ENCODE measurements at regions not wholly inside any gene's neighbourhood (a gene's known extent, or its start where the extent isn't known, plus 50 kb on each side); places are given as distances from the start of the nearest gene placed in this dataset.

DNA sequence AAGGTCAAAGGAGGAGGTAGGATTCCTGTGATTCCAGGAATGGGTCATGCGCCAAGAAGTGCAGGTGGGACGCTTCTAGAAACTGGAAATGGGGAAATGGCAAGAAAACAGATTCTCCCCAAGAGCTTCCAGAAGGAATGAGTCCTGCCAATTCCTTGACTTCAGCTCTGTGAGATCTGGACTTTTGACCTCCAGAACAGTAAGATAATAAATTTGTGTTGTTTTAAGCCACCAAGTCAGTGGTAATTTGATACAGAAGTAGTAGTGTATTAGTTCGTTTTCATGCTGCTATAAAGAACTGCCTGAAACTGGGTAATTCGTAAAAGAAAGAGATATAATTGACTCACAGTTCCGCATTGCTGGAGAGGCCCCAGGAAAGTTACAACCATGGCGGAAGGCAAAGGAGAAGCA is 178.6 kb upstream of the GALNT17 start:
- Histone ChIP-seq H3K4me2 (no peak overlapping the region), H3K9ac (no peak overlapping the region), H3K9me3 (replicated peaks in 1 of 11) (peaks cover 6 to 19% (median 11%) of the 10 kb centered on the region in 11 experiments; a peak in 16 of 22 replicates), H3K27ac (no peak overlapping the region), H3K4me3 (no peak overlapping the region), H3K27me3 (no peaks in the 10 kb centered on the region), H3K36me3 (no peaks in the 10 kb centered on the region), H4K20me1 (no peaks in the 10 kb centered on the region), H3K4me1 (no peaks in the 10 kb centered on the region)
- no peak for TF ChIP-seq Cebpa-rat (IDR thresholded peaks at IDR 0.05)

DNA sequence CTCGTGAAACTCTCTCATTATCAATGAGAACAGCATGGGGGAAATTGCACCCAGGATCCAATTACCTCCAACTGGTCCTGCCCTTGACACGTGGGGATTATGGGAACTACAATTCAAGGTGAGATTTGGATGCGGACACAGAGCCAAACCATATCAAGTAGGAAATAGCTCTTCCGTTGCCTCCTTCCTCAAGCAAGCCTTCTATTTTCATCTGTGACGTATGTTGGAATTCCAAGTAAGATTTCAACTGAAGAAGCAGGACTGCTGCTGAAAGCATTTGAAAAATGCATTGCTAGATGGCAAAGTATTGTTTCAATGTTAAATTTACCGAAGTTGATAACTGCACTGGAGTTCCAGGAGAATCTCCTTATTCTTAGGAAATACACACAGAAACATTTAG is 178.1 kb upstream of the GALNT17 start:
- Histone ChIP-seq H4K20me1 (no peaks in the 10 kb centered on the region), H3K27ac (no peak overlapping the region)

DNA sequence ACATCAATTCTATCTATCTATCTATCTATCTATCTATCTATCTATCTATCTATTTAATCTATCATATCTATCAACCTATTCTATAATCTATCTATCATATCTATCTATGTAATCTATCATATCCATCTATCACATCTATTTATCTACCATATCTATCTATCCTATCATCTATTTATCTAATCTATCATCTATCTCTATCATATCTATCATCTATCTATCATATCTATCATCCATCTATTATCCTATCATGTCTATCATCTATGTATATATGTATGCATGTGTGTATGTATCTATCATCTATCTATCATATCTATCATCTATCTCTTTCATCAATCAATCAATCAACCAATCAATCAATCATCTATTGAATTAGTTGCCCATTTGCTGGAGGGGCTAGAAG is 159.3 kb upstream of the GALNT17 start:
- H3K4me3 ChIP-seq, result no peak overlapping the region
- no peaks in the 10 kb centered on the region; a peak in 1 of 22 replicates for H3K36me3 ChIP-seq
- no peaks in the 10 kb centered on the region for H3K27me3 ChIP-seq
- no peaks in the 10 kb centered on the region for H4K20me1 ChIP-seq
- no peaks in the 10 kb centered on the region for H3K4me1 ChIP-seq
- no peak for TF ChIP-seq Cebpa-rat (IDR thresholded peaks at IDR 0.05)
- H3K4me2 ChIP-seq, result no peak overlapping the region
- H3K27ac ChIP-seq, result no peak overlapping the region
- no peak overlapping the region for H3K9ac ChIP-seq
- peaks cover 2 to 13% (median 8%) of the 10 kb centered on the region in 11 experiments; a peak in 21 of 22 replicates for H3K9me3 ChIP-seq (replicated peaks in 1 of 11)

More for the DNA sequence above, 178.1 kb upstream of the GALNT17 start:
- Histone ChIP-seq H3K4me2 (no peak overlapping the region), H3K27me3 (no peaks in the 10 kb centered on the region), H3K4me3 (no peak overlapping the region), H3K9me3 (replicated peaks in 1 of 11) (peaks cover 3 to 14% (median 8%) of the 10 kb centered on the region in 11 experiments; a peak in 16 of 22 replicates), H3K4me1 (no peaks in the 10 kb centered on the region), H3K9ac (no peak overlapping the region), H3K36me3 (no peaks in the 10 kb centered on the region)
- TF ChIP-seq Cebpa-rat (IDR thresholded peaks at IDR 0.05), result no peak

DNA sequence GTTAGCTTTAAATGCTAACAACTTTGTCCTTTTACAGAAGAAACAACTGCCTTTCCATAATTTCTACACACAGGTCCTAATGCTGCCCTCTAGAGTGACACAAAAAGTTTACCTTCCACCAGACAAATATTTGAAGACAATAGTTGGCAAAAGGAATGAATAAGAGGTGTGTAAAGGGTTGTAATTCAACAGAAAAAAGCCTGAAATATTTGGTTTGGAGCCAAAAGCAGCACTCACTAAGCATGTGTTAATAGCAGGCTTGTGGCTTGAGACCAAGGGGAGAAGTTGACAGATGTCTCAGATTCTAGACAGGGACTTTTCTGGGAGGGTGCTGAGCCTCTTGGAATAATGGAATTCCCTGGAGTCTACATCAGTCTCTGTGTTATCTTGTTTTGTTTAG is 156.2 kb upstream of the GALNT17 start:
- H3K4me2 ChIP-seq, result no peak overlapping the region
- H4K20me1 ChIP-seq, result no peaks in the 10 kb centered on the region
- H3K27me3 ChIP-seq, result no peaks in the 10 kb centered on the region
- no peak for TF ChIP-seq Cebpa-rat (IDR thresholded peaks at IDR 0.05)
- H3K36me3 ChIP-seq, result no peaks in the 10 kb centered on the region
- no peak overlapping the region for H3K4me3 ChIP-seq
- H3K9me3 ChIP-seq (replicated peaks in 1 of 11), result peaks cover 0 to 4% (median 0%) of the 10 kb centered on the region in 11 experiments; a peak in 1 of 22 replicates
- H3K27ac ChIP-seq, result no peak overlapping the region
- H3K4me1 ChIP-seq, result no peaks in the 10 kb centered on the region
- H3K9ac ChIP-seq, result no peak overlapping the region

DNA sequence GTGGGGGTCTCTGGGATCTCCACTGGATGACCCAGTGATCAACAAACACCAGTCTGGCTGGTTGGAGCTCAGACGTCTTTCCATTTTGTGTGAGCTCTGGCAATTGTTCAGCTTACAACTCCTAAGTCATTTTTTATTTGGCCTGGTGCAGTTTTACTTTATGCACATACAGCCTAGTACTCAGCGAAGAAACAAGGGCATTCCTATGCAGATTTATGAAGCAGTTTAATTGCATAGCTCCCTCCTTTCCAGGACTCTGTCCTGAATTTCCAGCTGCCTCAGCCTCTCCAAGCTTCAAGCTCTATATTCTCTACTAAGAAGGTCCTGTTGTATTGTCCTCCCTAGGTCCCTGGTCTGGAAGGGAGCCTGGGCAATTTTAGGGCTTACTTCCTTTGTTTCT is 145.6 kb upstream of the GALNT17 start:
- no peak overlapping the region for H3K9ac ChIP-seq
- TF ChIP-seq Cebpa-rat (IDR thresholded peaks at IDR 0.05), result no peak
- no peak overlapping the region for H3K4me3 ChIP-seq
- H3K27me3 ChIP-seq, result no peaks in the 10 kb centered on the region
- no peaks in the 10 kb centered on the region for H3K36me3 ChIP-seq
- no peak overlapping the region for H3K27ac ChIP-seq
- no peaks in the 10 kb centered on the region for H3K4me1 ChIP-seq
- no peaks in the 10 kb centered on the region for H4K20me1 ChIP-seq
- H3K4me2 ChIP-seq, result no peak overlapping the region
- no peaks in the 10 kb centered on the region for H3K9me3 ChIP-seq (replicated peaks in 1 of 11)

DNA sequence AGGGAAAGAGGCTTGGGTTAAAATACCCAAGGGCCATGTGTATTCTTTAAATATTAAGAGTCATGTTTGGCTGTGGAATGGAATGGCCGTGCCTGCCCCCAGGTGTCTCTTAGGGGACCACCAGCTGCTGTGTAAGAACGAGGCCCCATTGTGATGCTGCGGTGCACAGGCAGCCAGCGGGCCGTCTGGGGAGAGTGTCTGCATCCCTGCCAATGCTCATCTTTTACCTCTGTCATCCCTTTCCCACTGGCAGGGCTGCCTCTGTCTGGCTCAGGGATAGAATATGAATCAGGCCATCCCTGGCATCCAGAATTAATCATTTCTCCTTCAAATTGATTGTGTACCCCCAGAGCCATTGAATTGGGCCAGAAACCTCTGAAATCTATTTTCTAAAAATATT is 137.8 kb upstream of the GALNT17 start:
- Histone ChIP-seq H3K4me1 (no peaks in the 10 kb centered on the region), H4K20me1 (no peaks in the 10 kb centered on the region), H3K4me3 (no peak overlapping the region), H3K9ac (no peak overlapping the region), H3K4me2 (no peak overlapping the region), H3K36me3 (no peaks in the 10 kb centered on the region), H3K27ac (no peak overlapping the region), H3K9me3 (replicated peaks in 1 of 11) (peaks cover 0 to 8% (median 0%) of the 10 kb centered on the region in 11 experiments; a peak in 3 of 22 replicates), H3K27me3 (no peaks in the 10 kb centered on the region)
- no peak for TF ChIP-seq Cebpa-rat (IDR thresholded peaks at IDR 0.05)

DNA sequence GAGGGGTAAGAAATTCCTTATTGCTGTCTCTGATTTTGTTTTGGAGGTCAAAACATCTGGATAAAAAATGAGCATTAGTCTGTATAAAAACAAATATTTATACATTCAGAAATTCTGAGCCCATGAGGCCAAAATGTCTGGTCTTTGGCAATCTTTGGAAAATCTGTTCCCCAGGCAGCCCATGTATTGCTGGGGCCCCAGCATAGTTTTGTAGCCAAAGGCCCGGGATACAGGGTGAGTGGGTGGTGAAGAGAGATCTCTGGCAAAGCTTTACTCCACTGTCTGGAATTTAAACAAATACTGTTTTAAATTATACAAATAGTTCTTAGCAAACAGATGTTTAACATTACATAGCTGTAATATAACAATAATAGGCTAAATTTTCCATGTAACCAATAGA is 134.7 kb upstream of the GALNT17 start:
- no peak for TF ChIP-seq Cebpa-rat (IDR thresholded peaks at IDR 0.05)
- no peak overlapping the region for H3K27ac ChIP-seq

DNA sequence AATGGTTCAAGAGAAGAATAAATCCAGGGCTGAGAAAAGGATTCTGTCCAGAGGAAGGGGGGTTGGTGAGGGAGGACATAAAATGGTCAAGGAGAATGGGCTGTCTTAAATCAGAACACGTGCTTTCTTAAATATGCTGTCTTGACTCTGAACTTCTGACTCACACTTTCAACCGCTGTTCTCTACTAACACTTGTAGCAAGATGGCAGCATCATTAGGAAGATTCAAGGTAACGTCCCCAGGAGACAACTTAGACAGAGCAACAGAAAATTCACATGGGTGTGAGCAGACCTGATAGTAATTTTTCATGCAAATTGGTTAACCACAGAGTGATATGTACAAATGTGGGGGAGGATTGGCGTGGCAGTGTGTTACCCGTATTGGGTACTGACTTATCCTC is 126.8 kb upstream of the GALNT17 start:
- TF ChIP-seq Cebpa-rat (IDR thresholded peaks at IDR 0.05), result no peak
- H3K4me3 ChIP-seq, result no peak overlapping the region
- no peaks in the 10 kb centered on the region for H4K20me1 ChIP-seq
- no peak overlapping the region for H3K4me2 ChIP-seq
- peaks cover 0 to 15% (median 10%) of the 10 kb centered on the region in 10 experiments; a peak in 12 of 20 replicates for H3K4me1 ChIP-seq
- peaks cover 3 to 31% (median 24%) of the 10 kb centered on the region in 11 experiments; a peak in 16 of 22 replicates for H3K9me3 ChIP-seq (replicated peaks in 1 of 11)
- no peak overlapping the region for H3K27ac ChIP-seq
- no peaks in the 10 kb centered on the region for H3K27me3 ChIP-seq
- no peak overlapping the region for H3K9ac ChIP-seq
- H3K36me3 ChIP-seq, result no peaks in the 10 kb centered on the region

More for the DNA sequence above, 134.7 kb upstream of the GALNT17 start:
- no peaks in the 10 kb centered on the region for H3K27me3 ChIP-seq
- no peak overlapping the region for H3K9ac ChIP-seq
- no peak overlapping the region for H3K4me3 ChIP-seq
- no peaks in the 10 kb centered on the region for H3K4me1 ChIP-seq
- no peaks in the 10 kb centered on the region for H4K20me1 ChIP-seq
- H3K4me2 ChIP-seq, result no peak overlapping the region
- peaks cover 0 to 10% (median 6%) of the 10 kb centered on the region in 11 experiments; a peak in 7 of 22 replicates for H3K9me3 ChIP-seq (replicated peaks in 1 of 11)
- H3K36me3 ChIP-seq, result no peaks in the 10 kb centered on the region

DNA sequence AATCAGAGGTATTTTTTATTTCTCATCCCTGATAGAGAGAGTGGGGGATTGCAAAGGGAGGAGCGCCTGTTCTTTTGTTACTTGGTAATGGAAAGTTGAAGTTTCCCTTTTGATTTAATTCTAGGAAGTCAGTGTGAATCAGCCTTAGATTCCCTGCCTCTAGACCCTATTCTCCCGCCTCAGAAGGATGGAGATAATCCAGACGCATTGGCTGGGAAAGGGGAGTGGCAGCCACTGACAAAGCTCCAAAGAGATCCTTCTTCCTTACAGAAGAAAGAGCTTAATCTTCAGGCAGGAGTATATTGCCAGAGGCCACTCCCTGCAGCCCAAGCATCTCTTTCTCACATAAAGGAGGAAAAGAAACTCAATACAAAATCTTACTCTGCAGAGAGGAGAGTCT is 122.3 kb upstream of the GALNT17 start:
- Histone ChIP-seq H3K4me1 (peaks cover 0 to under 1% (median 0%) of the 10 kb centered on the region in 10 experiments; a peak in 3 of 20 replicates), H3K36me3 (no peaks in the 10 kb centered on the region), H3K9ac (no peak overlapping the region), H3K4me3 (no peak overlapping the region), H3K4me2 (no peak overlapping the region), H3K27ac (no peak overlapping the region), H3K9me3 (replicated peaks in 1 of 11) (peaks cover 0 to 18% (median 8%) of the 10 kb centered on the region in 11 experiments; a peak in 11 of 22 replicates), H3K27me3 (no peaks in the 10 kb centered on the region), H4K20me1 (no peaks in the 10 kb centered on the region)
- TF ChIP-seq Cebpa-rat (IDR thresholded peaks at IDR 0.05), result no peak

DNA sequence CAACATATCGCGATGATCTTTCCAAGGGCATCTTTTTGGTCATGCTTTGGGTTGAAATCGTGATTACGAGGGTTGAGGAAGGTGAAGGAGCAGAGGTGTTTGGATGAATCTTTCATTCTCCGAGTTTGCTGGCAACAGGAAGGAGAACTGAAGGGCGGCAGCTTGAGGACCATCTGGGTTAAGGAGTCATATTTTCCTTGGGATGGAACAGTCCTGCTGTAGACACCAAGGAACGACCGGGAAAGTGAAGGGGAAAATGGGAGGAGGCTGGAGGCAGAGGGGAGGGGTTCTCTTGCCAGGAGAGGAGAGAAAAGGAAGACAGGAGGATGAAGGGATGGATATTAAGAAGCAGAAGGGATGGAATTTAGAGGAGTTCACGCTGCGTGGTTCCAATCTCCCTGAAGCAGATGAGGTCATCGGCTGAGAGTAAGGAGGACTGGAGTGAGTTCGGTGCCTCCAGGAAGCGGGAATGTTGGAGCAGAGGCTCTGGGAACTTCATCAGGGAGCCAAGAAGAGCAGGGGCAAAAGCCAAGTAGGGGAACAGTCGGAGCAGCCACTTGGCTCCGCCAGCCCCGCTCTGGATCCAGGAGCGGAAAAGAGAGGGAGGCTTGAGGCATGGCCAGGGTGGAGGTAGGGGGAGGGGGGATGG is 116.6 kb upstream of the GALNT17 start:
- Histone ChIP-seq H3K27me3 (no peaks in the 10 kb centered on the region), H3K4me3 (no peak overlapping the region), H3K36me3 (no peaks in the 10 kb centered on the region), H3K4me1 (no peaks in the 10 kb centered on the region), H3K27ac (no peak overlapping the region), H3K9ac (no peak overlapping the region), H3K4me2 (no peak overlapping the region), H3K9me3 (replicated peaks in 1 of 11) (no peaks in the 10 kb centered on the region), H4K20me1 (no peaks in the 10 kb centered on the region)
- no peak for TF ChIP-seq Cebpa-rat (IDR thresholded peaks at IDR 0.05)

All from BLaER1 treated with 17β-estradiol and CSF1 and Interleukin-3, amounts not matched to agents 10 nM and 100 nM (cell line).